Fibroblast of lung (primary cell): ENCODE measurements at regions not wholly inside any gene's neighbourhood (a gene's known extent, or its start where the extent isn't known, plus 50 kb on each side); places are given as distances from the start of the nearest gene placed in this dataset.
A peak's percentile ranks its signal among the peaks of the same experiment; 100 is the strongest.

Experiments
- DNase-seq, 2 donors: peaks; one replicate each; pipeline versions ENCODE4 v3.0.0 to v3.0.0-alpha.2; 2010; ENCODE audit warnings: low read depth in 2 of 2
- H2AFZ ChIP-seq: 2 replicates; pipeline ENCODE4 v1.5.1; 2012; ENCODE audit warnings: low read length, control low read depth, inconsistent platforms
- H3K27ac ChIP-seq: 2 replicates; pipeline ENCODE4 v1.5.1; 2011; ENCODE audit warnings: low read length, control low read depth; ENCODE audit not compliant: insufficient read depth
- H3K27me3 ChIP-seq: 2 replicates; pipeline ENCODE4 v1.5.1; 2011; ENCODE audit warnings: mild to moderate bottlenecking, low read length; ENCODE audit not compliant: control insufficient read depth, insufficient read depth
- H3K36me3 ChIP-seq: 2 replicates; pipeline ENCODE4 v1.5.1; 2011; ENCODE audit warnings: low read length; ENCODE audit not compliant: control insufficient read depth, insufficient read depth
- H3K4me1 ChIP-seq: 2 replicates; pipeline ENCODE4 v1.5.1; 2011; ENCODE audit warnings: low read length; ENCODE audit not compliant: control insufficient read depth, insufficient read depth; ENCODE audit errors: extremely low read depth
- H3K4me2 ChIP-seq: 2 replicates; pipeline ENCODE4 v1.5.1; 2011; ENCODE audit warnings: low read length, control low read depth; ENCODE audit not compliant: insufficient read depth; ENCODE audit errors: extremely low read depth
- H3K4me3 ChIP-seq, 4 experiments: fragments of 200-600 bp in 1 of 4; sonication (generic) in 1 of 4; replicated peaks in 1 of 4; 2 replicates each; pipeline ENCODE4 v1.5.1; 2011 to 2016; ENCODE audit warnings: low read length in 4 of 4, low read depth in 3 of 4, mild to moderate bottlenecking in 3 of 4, control low read depth in 2 of 4, inconsistent platforms in 1 of 4, mixed read lengths in 1 of 4; ENCODE audit not compliant: insufficient read depth in 1 of 4; ENCODE audit errors: control extremely low read depth in 1 of 4
- H3K79me2 ChIP-seq: 2 replicates; pipeline ENCODE4 v1.5.1; 2012; ENCODE audit warnings: mild to moderate bottlenecking, low read length, inconsistent platforms; ENCODE audit not compliant: control insufficient read depth, insufficient read depth
- H3K9ac ChIP-seq: 2 replicates; pipeline ENCODE4 v1.5.1; 2011; ENCODE audit warnings: mild to moderate bottlenecking, low read length, control low read depth; ENCODE audit not compliant: insufficient read depth
- H3K9me3 ChIP-seq: 2 replicates; pipeline ENCODE4 v1.5.1; 2012; ENCODE audit warnings: low read depth, low read length; ENCODE audit not compliant: control insufficient read depth, insufficient read depth
- H4K20me1 ChIP-seq: 2 replicates; pipeline ENCODE4 v1.5.1; 2011; ENCODE audit warnings: low read length; ENCODE audit not compliant: control insufficient read depth, insufficient read depth; ENCODE audit errors: extremely low read depth
- EZH2 ChIP-seq: IDR thresholded peaks from 2 replicates; pipeline ENCODE4 v1.5.1; 2012; ENCODE audit warnings: low read length, control low read depth, mild to moderate bottlenecking; ENCODE audit errors: missing control alignments
- TF ChIP-seq, protein P1 (sequence below), 2 donors: IDR thresholded peaks in 1 of 2; conservative IDR thresholded peaks in 1 of 2; 1 replicate in 1 of 2; 2 replicates in 1 of 2; pipeline ENCODE4 v1.5.1; 2011 to 2012; ENCODE audit warnings: low read length in 2 of 2, control low read depth in 1 of 2, inconsistent platforms in 1 of 2, low read depth in 1 of 2, mild to moderate bottlenecking in 1 of 2

DNA sequence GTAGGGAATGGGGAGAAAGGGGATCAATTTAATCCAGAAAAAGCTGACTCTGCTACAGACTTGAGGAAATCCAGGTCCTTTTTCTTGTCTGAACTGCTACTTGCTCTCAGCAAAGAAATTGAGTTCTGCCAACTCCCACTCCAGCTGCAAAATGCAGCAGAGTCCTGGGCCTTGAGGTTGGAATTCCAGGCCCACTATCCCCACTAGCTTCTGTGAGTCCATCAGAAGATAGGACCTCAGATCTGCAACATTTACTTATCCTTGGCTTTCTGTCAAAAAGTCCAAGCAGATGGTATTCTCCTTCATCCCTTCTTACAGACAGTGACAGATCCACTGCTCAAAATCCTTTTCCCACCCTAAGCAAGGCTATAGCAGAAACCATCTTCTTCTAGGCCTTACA is 219.2 kb downstream of the ARHGAP12 start:
- Histone ChIP-seq H3K36me3 (no peaks in the 10 kb centered on the region), H4K20me1 (no peaks in the 10 kb centered on the region), H3K27me3 (no peaks in the 10 kb centered on the region), H3K9ac (no peak overlapping the region), H3K4me3 (no peak overlapping the region), H3K4me1 (peaks cover 15% of the 10 kb centered on the region), H2AFZ (no peak overlapping the region), H3K79me2 (no peaks in the 10 kb centered on the region), H3K27ac (no peak overlapping the region), H3K4me2 (no peak overlapping the region), H3K9me3 (no peaks in the 10 kb centered on the region)
- DNase-seq = no peak
- no peak for TF ChIP-seq EZH2
- TF ChIP-seq, protein P1, sequence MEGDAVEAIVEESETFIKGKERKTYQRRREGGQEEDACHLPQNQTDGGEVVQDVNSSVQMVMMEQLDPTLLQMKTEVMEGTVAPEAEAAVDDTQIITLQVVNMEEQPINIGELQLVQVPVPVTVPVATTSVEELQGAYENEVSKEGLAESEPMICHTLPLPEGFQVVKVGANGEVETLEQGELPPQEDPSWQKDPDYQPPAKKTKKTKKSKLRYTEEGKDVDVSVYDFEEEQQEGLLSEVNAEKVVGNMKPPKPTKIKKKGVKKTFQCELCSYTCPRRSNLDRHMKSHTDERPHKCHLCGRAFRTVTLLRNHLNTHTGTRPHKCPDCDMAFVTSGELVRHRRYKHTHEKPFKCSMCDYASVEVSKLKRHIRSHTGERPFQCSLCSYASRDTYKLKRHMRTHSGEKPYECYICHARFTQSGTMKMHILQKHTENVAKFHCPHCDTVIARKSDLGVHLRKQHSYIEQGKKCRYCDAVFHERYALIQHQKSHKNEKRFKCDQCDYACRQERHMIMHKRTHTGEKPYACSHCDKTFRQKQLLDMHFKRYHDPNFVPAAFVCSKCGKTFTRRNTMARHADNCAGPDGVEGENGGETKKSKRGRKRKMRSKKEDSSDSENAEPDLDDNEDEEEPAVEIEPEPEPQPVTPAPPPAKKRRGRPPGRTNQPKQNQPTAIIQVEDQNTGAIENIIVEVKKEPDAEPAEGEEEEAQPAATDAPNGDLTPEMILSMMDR (conservative IDR thresholded peaks at IDR 0.05 in 1 of 2, IDR thresholded peaks at IDR 0.05 in 1 of 2; ENCODE audit: low read depth in 1 of 2, low read length in 2 of 2) = no peak

DNA sequence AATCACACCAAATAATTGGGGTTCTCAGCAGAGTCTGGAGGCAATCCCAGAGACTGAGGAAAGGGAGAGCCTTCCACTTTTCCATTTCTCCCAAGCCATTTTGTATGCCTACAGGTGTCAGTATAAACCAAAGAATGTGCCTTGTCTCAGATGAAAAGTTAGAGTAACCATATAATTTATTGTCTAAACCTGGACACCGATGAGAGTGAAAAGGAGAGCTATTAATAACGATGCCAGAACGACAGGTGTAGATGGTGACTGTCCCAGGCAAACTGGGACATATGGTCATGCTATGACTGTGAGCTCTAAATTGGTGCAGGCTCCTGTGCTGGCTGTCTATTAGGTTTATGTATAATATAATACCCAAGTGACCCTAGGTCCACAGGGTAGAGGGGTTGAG is 219.6 kb downstream of the ARHGAP12 start:
- Histone ChIP-seq H2AFZ (no peak overlapping the region), H4K20me1 (no peaks in the 10 kb centered on the region), H3K27me3 (no peaks in the 10 kb centered on the region), H3K4me3 (no peak overlapping the region), H3K4me1 (peaks cover 15% of the 10 kb centered on the region), H3K9ac (no peak overlapping the region), H3K9me3 (no peaks in the 10 kb centered on the region), H3K79me2 (no peaks in the 10 kb centered on the region), H3K4me2 (no peak overlapping the region), H3K36me3 (no peaks in the 10 kb centered on the region), H3K27ac (no peak overlapping the region)
- DNase-seq = no peak
- TF ChIP-seq, protein P1 (conservative IDR thresholded peaks at IDR 0.05 in 1 of 2, IDR thresholded peaks at IDR 0.05 in 1 of 2; ENCODE audit: low read depth in 1 of 2, low read length in 2 of 2) = no peak
- TF ChIP-seq EZH2 = no peak

DNA sequence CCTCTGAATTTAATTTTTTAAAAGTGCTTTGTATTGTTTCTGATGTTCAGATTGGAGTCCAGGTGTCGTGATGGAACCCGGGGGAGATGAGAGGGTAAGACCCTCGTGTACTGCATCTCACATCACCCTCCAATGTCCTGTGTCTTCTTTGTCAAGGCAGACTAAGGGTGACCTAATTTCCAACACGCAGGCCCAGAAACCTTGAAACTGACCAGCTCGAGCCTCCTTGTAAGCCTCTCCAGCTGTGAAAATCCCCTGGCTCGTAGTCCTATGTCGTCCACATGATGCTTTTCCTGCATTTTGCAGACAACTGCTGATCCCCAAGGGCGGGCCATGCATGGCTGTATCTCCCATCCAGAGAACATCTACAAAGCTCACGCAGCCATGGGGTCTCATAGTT is 220.2 kb downstream of the ARHGAP12 start:
- DNase-seq = no peak
- Histone ChIP-seq H3K27ac (peak overlapping the region; percentile 59), H3K36me3 (no peaks in the 10 kb centered on the region), H2AFZ (peak overlapping the region; percentile 50), H3K4me1 (peaks cover 15% of the 10 kb centered on the region), H3K9me3 (no peaks in the 10 kb centered on the region), H3K9ac (no peak overlapping the region), H3K4me2 (no peak overlapping the region), H3K4me3 (no peak overlapping the region), H3K79me2 (no peaks in the 10 kb centered on the region), H3K27me3 (no peaks in the 10 kb centered on the region), H4K20me1 (no peaks in the 10 kb centered on the region)
- TF ChIP-seq, protein P1 (conservative IDR thresholded peaks at IDR 0.05 in 1 of 2, IDR thresholded peaks at IDR 0.05 in 1 of 2; ENCODE audit: low read depth in 1 of 2, low read length in 2 of 2) = no peak
- TF ChIP-seq EZH2 = no peak
